B cell (primary cell): ENCODE measurements at regions not wholly inside any gene's neighbourhood (a gene's known extent, or its start where the extent isn't known, plus 50 kb on each side); places are given as distances from the start of the nearest gene placed in this dataset.

Experiments
- CTCF ChIP-seq: fragments of 200-600 bp; IDR thresholded peaks from one replicate; pipeline ENCODE4 v1.8.0; 2022; ENCODE audit warnings: antibody characterized with exemption, mild to moderate bottlenecking
- EZH2 ChIP-seq: IDR thresholded peaks from 2 replicates; pipeline ENCODE4 v1.6.1; 2012; ENCODE audit warnings: borderline replicate concordance, low read depth, mild to moderate bottlenecking, moderate library complexity, low read length; ENCODE audit not compliant: insufficient read depth, poor library complexity, severe bottlenecking

GRCh38 chr3:73236867-73237266 is 175.4 kb downstream of the EBLN2 start:
- TF ChIP-seq CTCF (no peak), EZH2 (no peak)
